HFFc6 (cell line): ENCODE measurements at regions not wholly inside any gene's neighbourhood (a gene's known extent, or its start where the extent isn't known, plus 50 kb on each side); places are given as distances from the start of the nearest gene placed in this dataset.
"Not testable (repeated sequence)": the region's sequence is repeated elsewhere in the genome, so short reads cannot be mapped to it uniquely, and the experiment has no call there.

Source experiments
- DNase-seq: peaks from one replicate; pipeline ENCODE4 v3.0.0-alpha.2; 2018
- H3K27ac Mint-ChIP-seq: 2 replicates; pipeline ENCODE4 v1.8.0; 2020; ENCODE audit warnings: mild to moderate bottlenecking, mixed read lengths
- H3K27me3 Mint-ChIP-seq: 2 replicates; pipeline ENCODE4 v1.8.0; 2021; ENCODE audit warnings: mild to moderate bottlenecking, moderate library complexity, mixed read lengths; ENCODE audit not compliant: insufficient read depth
- H3K36me3 Mint-ChIP-seq: 2 replicates; pipeline ENCODE4 v1.8.0; 2021; ENCODE audit warnings: low read depth, mixed read lengths
- H3K4me1 Mint-ChIP-seq: 2 replicates; pipeline ENCODE4 v1.8.0; 2020; ENCODE audit warnings: low read depth, mixed read lengths
- H3K4me3 Mint-ChIP-seq: 2 replicates; pipeline ENCODE4 v1.8.0; 2020; ENCODE audit warnings: mild to moderate bottlenecking, moderate library complexity, mixed read lengths
- H3K9me3 Mint-ChIP-seq: 2 replicates; pipeline ENCODE4 v1.8.0; 2020; ENCODE audit warnings: mild to moderate bottlenecking, mixed read lengths
- CTCF ChIP-seq: fragments of 200-600 bp; sonication (generic); IDR thresholded peaks from 2 replicates; pipeline ENCODE4 v1.5.0; 2021; ENCODE audit warnings: antibody characterized with exemption, mild to moderate bottlenecking

GRCh38 chr5:130323804-130324454 is 419.7 kb downstream of the CHSY3 start:
- Mint-ChIP-seq H3K4me1 (no peaks in the 10 kb centered on the region), H3K9me3 (peaks cover 20% of the 10 kb centered on the region), H3K27me3 (no peaks in the 10 kb centered on the region), H3K27ac (no peak overlapping the region), H3K4me3 (no peak overlapping the region), H3K36me3 (no peaks in the 10 kb centered on the region)
- no peak for TF ChIP-seq CTCF
- no peak for DNase-seq

GRCh38 chr5:130321931-130322330 is 417.7 kb downstream of the CHSY3 start:
- H3K27ac Mint-ChIP-seq: no peak overlapping the region
- no peak for TF ChIP-seq CTCF
- no peak overlapping the region for H3K4me3 Mint-ChIP-seq
- no peak for DNase-seq
- H3K9me3 Mint-ChIP-seq: peaks cover 25% of the 10 kb centered on the region
- no peaks in the 10 kb centered on the region for H3K4me1 Mint-ChIP-seq
- no peaks in the 10 kb centered on the region for H3K27me3 Mint-ChIP-seq
- no peaks in the 10 kb centered on the region for H3K36me3 Mint-ChIP-seq

- H3K9me3 Mint-ChIP-seq: peaks cover 43% of the 10 kb centered on the region
- H3K4me1 Mint-ChIP-seq: no peaks in the 10 kb centered on the region
- TF ChIP-seq CTCF: no peak
- no peak for DNase-seq
- H3K36me3 Mint-ChIP-seq: no peaks in the 10 kb centered on the region
- no peak overlapping the region for H3K27ac Mint-ChIP-seq
- no peaks in the 10 kb centered on the region for H3K27me3 Mint-ChIP-seq
- no peak overlapping the region for H3K4me3 Mint-ChIP-seq
Measured at GRCh38 chr5:130316971-130317680, 412.9 kb downstream of the CHSY3 start.

GRCh38 chr5:130295235-130295634 is 391.0 kb downstream of the CHSY3 start:
- no peak for DNase-seq
- H3K36me3 Mint-ChIP-seq: no peaks in the 10 kb centered on the region
- no peaks in the 10 kb centered on the region for H3K4me1 Mint-ChIP-seq
- H3K4me3 Mint-ChIP-seq: no peak overlapping the region
- TF ChIP-seq CTCF: no peak
- H3K9me3 Mint-ChIP-seq: peaks cover 49% of the 10 kb centered on the region
- no peaks in the 10 kb centered on the region for H3K27me3 Mint-ChIP-seq
- H3K27ac Mint-ChIP-seq: no peak overlapping the region

GRCh38 chr5:130294798-130295197 is 390.5 kb downstream of the CHSY3 start:
- H3K4me1 Mint-ChIP-seq, DNase-seq, H3K4me3 Mint-ChIP-seq, H3K27ac Mint-ChIP-seq, H3K27me3 Mint-ChIP-seq, H3K36me3 Mint-ChIP-seq: not testable (repeated sequence)
- peaks cover 51% of the 10 kb centered on the region for H3K9me3 Mint-ChIP-seq

- H3K36me3 Mint-ChIP-seq: no peaks in the 10 kb centered on the region
- H3K9me3 Mint-ChIP-seq: peaks cover 42% of the 10 kb centered on the region
- H3K4me1 Mint-ChIP-seq: no peaks in the 10 kb centered on the region
- no peak overlapping the region for H3K27ac Mint-ChIP-seq
- H3K4me3 Mint-ChIP-seq: no peak overlapping the region
- no peak for TF ChIP-seq CTCF
- no peak for DNase-seq
- no peaks in the 10 kb centered on the region for H3K27me3 Mint-ChIP-seq
Measured at GRCh38 chr5:130290219-130290618, 386.0 kb downstream of the CHSY3 start.
